GM21529 (cell line): ENCODE measurements at regions not wholly inside any gene's neighbourhood (a gene's known extent, or its start where the extent isn't known, plus 50 kb on each side); places are given as distances from the start of the nearest gene placed in this dataset.

Source experiments
- ATAC-seq: cut with Tn5 transposase; IDR thresholded peaks from one replicate; pipeline ENCODE4 v1.9.1; 2021; ENCODE audit not compliant: unreplicated experiment

DNA sequence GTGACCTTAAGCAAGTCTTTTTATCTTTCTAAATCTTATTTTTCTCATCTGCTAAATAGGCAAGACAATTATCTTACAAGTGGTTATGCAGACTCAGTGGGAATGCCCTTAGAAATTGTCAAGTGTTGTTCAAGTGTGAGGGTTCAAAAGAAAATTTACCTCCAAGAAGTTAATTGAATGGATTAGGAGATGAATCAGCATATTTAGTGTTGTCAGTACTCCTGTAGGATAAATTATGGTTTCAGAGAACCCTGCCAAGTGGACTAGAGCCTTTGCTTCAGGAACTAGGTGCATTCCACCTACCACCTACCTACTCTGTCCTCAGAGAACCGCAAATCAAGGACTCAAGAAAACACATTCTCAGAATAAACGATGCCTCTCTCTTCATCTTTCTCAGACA lies 69.8 kb upstream of the KCTD1 start:
- no peak for ATAC-seq

- no peak for ATAC-seq
Measured at GRCh38 chr18:26617151-26617554, 68.8 kb upstream of the KCTD1 start.

DNA sequence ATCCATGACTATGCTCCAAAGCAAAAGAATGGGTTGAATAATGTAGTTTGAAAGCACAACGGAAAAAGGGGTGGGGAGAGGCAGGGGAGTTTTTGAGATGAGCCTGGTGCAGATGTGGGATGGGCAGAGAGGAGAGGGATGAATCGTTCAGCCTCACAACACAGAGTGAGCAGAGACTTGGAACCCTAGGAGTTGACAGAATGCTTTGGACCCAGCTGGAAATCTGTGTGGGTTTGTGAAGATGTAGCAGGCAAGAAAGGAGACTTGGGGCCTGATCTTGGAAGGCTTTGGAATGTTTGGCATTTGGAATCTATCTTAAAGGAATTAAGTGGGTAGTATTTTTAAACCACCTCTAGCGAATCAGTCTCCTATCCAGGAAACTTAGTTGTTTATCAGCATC lies 66.0 kb upstream of the KCTD1 start:
- no peak for ATAC-seq
